ENCODE measurements at regions not wholly inside any gene's neighbourhood (a gene's known extent, or its start where the extent isn't known, plus 50 kb on each side); places are given as distances from the start of the nearest gene placed in this dataset.
"Not testable (repeated sequence)": the region's sequence is repeated elsewhere in the genome, so short reads cannot be mapped to it uniquely, and the experiment has no call there.

GRCh38 chr12:73598626-73599025 is 939.0 kb upstream of the ATXN7L3B start:
- Histone ChIP-seq H3K9ac (ENCODE audit: low read length) (no peak overlapping the region), H3K79me2 (ENCODE audit: control insufficient read depth, insufficient read depth, low read length) (no peaks in the 10 kb centered on the region), H3K36me3 (replicated peaks in 1 of 2; ENCODE audit: control extremely low read depth in 1 of 2, control insufficient read depth in 1 of 2, extremely low read depth in 1 of 2, insufficient read depth in 2 of 2, low read length in 1 of 2) (no peaks in the 10 kb centered on the region), H3K27me3 (replicated peaks in 1 of 4; ENCODE audit: control extremely low read depth in 1 of 4, control insufficient read depth in 3 of 4, insufficient read depth in 4 of 4, low read length in 3 of 4) (no peaks in the 10 kb centered on the region), H4K20me1 (ENCODE audit: control insufficient read depth, insufficient read depth, low read length, poor library complexity, severe bottlenecking) (no peaks in the 10 kb centered on the region), H3K4me1 (ENCODE audit: control insufficient read depth in 2 of 2, insufficient read depth in 2 of 2, low read length in 2 of 2) (no peaks in the 10 kb centered on the region), H3K9me3 (ENCODE audit: control extremely low read depth in 1 of 3, control insufficient read depth in 2 of 3, insufficient read depth in 1 of 3, low read length in 2 of 3) (no peaks in the 10 kb centered on the region), H3K4me3 (ENCODE audit: control extremely low read depth in 1 of 5, extremely low read depth in 1 of 5, insufficient read depth in 1 of 5, low read depth in 2 of 5, low read length in 4 of 5) (no peak overlapping the region), H3K4me2 (replicated peaks; ENCODE audit: low read depth, low read length, poor library complexity, severe bottlenecking) (no peak overlapping the region), H3K27ac (ENCODE audit: low read length in 2 of 2) (no peak overlapping the region), H2AFZ (ENCODE audit: insufficient read depth, low read depth, low read length, poor library complexity, severe bottlenecking) (no peak overlapping the region)
- TF ChIP-seq CTCF (IDR thresholded peaks at IDR 0.05): no peak
- TF ChIP-seq EZH2 (IDR thresholded peaks at IDR 0.05; ENCODE audit: borderline replicate concordance, insufficient read depth, low read depth, low read length, poor library complexity, severe bottlenecking): no peak
- no peak for DNase-seq
- Mint-ChIP-seq H3K27me3 (no peaks in the 10 kb centered on the region), H3K27ac (no peak overlapping the region), H3K4me3 (no peak overlapping the region), H3K4me1 (no peaks in the 10 kb centered on the region), H3K9me3 (ENCODE audit: insufficient read depth) (no peaks in the 10 kb centered on the region)
- no CpG with 5 or more reads among the region's 1 CpG for WGBS (ENCODE audit: insufficient coverage)
- ATAC-seq (ENCODE audit: low read depth): no peak
- POLR2A ChIA-PET: no interaction called here
- intact Hi-C loops (cut with micrococcal nuclease): no loop called here
- CTCF ChIA-PET: no interaction called here

- intact Hi-C loops (cut with micrococcal nuclease): no loop called here
Observed at GRCh38 chr12:73599268-73599667, 938.4 kb upstream of the ATXN7L3B start.

GRCh38 chr12:73605925-73606324 is 931.7 kb upstream of the ATXN7L3B start:
- H3K4me3 ChIP-seq (ENCODE audit: control extremely low read depth in 1 of 5, extremely low read depth in 1 of 5, insufficient read depth in 1 of 5, low read depth in 2 of 5, low read length in 4 of 5); H3K4me3 Mint-ChIP-seq; H3K9me3 Mint-ChIP-seq (ENCODE audit: insufficient read depth); DNase-seq; CTCF ChIA-PET; H3K27me3 ChIP-seq (replicated peaks in 1 of 4; ENCODE audit: control extremely low read depth in 1 of 4, control insufficient read depth in 3 of 4, insufficient read depth in 4 of 4, low read length in 3 of 4); H3K9me3 ChIP-seq (ENCODE audit: control extremely low read depth in 1 of 3, control insufficient read depth in 2 of 3, insufficient read depth in 1 of 3, low read length in 2 of 3); intact Hi-C loops (cut with micrococcal nuclease); H3K27ac ChIP-seq (ENCODE audit: low read length in 2 of 2); H2AFZ ChIP-seq (ENCODE audit: insufficient read depth, low read depth, low read length, poor library complexity, severe bottlenecking); H3K79me2 ChIP-seq (ENCODE audit: control insufficient read depth, insufficient read depth, low read length); H3K4me1 Mint-ChIP-seq; H3K4me2 ChIP-seq (replicated peaks; ENCODE audit: low read depth, low read length, poor library complexity, severe bottlenecking); H4K20me1 ChIP-seq (ENCODE audit: control insufficient read depth, insufficient read depth, low read length, poor library complexity, severe bottlenecking); ATAC-seq (ENCODE audit: low read depth); H3K9ac ChIP-seq (ENCODE audit: low read length); H3K36me3 ChIP-seq (replicated peaks in 1 of 2; ENCODE audit: control extremely low read depth in 1 of 2, control insufficient read depth in 1 of 2, extremely low read depth in 1 of 2, insufficient read depth in 2 of 2, low read length in 1 of 2); POLR2A ChIA-PET; H3K27me3 Mint-ChIP-seq; H3K27ac Mint-ChIP-seq; H3K4me1 ChIP-seq (ENCODE audit: control insufficient read depth in 2 of 2, insufficient read depth in 2 of 2, low read length in 2 of 2): not testable (repeated sequence)
- WGBS (ENCODE audit: insufficient coverage): 84% methylated on average over 7 of the region's 9 CpGs

More at GRCh38 chr12:73599268-73599667, 938.4 kb upstream of the ATXN7L3B start:
- Histone ChIP-seq H3K27me3 (replicated peaks in 1 of 4; ENCODE audit: control extremely low read depth in 1 of 4, control insufficient read depth in 3 of 4, insufficient read depth in 4 of 4, low read length in 3 of 4) (no peaks in the 10 kb centered on the region), H4K20me1 (ENCODE audit: control insufficient read depth, insufficient read depth, low read length, poor library complexity, severe bottlenecking) (no peaks in the 10 kb centered on the region), H3K79me2 (ENCODE audit: control insufficient read depth, insufficient read depth, low read length) (no peaks in the 10 kb centered on the region), H3K9me3 (ENCODE audit: control extremely low read depth in 1 of 3, control insufficient read depth in 2 of 3, insufficient read depth in 1 of 3, low read length in 2 of 3) (no peaks in the 10 kb centered on the region), H3K27ac (ENCODE audit: low read length in 2 of 2) (no peak overlapping the region), H3K4me2 (replicated peaks; ENCODE audit: low read depth, low read length, poor library complexity, severe bottlenecking) (no peak overlapping the region), H3K9ac (ENCODE audit: low read length) (no peak overlapping the region), H3K4me1 (ENCODE audit: control insufficient read depth in 2 of 2, insufficient read depth in 2 of 2, low read length in 2 of 2) (no peaks in the 10 kb centered on the region), H2AFZ (ENCODE audit: insufficient read depth, low read depth, low read length, poor library complexity, severe bottlenecking) (no peak overlapping the region), H3K4me3 (ENCODE audit: control extremely low read depth in 1 of 5, extremely low read depth in 1 of 5, insufficient read depth in 1 of 5, low read depth in 2 of 5, low read length in 4 of 5) (no peak overlapping the region), H3K36me3 (replicated peaks in 1 of 2; ENCODE audit: control extremely low read depth in 1 of 2, control insufficient read depth in 1 of 2, extremely low read depth in 1 of 2, insufficient read depth in 2 of 2, low read length in 1 of 2) (no peaks in the 10 kb centered on the region)
- no CpG with 5 or more reads among the region's 2 CpGs for WGBS (ENCODE audit: insufficient coverage)
- no peak overlapping the region for H3K4me3 Mint-ChIP-seq
- TF ChIP-seq CTCF (IDR thresholded peaks at IDR 0.05) (no peak), EZH2 (IDR thresholded peaks at IDR 0.05; ENCODE audit: borderline replicate concordance, insufficient read depth, low read depth, low read length, poor library complexity, severe bottlenecking) (no peak)
- DNase-seq (no peak), ATAC-seq (ENCODE audit: low read depth) (no peak)
- ChIA-PET POLR2A (no interaction called here), CTCF (no interaction called here)
- no peaks in the 10 kb centered on the region for H3K27me3 Mint-ChIP-seq
- H3K9me3 Mint-ChIP-seq (ENCODE audit: insufficient read depth): no peaks in the 10 kb centered on the region
- H3K27ac Mint-ChIP-seq: no peak overlapping the region
- no peaks in the 10 kb centered on the region for H3K4me1 Mint-ChIP-seq

Data from B cell (primary cell).